ENCODE measurements at regions not wholly inside any gene's neighbourhood (a gene's known extent, or its start where the extent isn't known, plus 50 kb on each side); places are given as distances from the start of the nearest gene placed in this dataset.
"Not testable (repeated sequence)": the region's sequence is repeated elsewhere in the genome, so short reads cannot be mapped to it uniquely, and the experiment has no call there.

GRCh38 chr1:67907467-67907866, 74.2 kb upstream of the GNG12 start:
- peak; percentile 53 for DNase-seq (ENCODE audit: low read depth)

DNA sequence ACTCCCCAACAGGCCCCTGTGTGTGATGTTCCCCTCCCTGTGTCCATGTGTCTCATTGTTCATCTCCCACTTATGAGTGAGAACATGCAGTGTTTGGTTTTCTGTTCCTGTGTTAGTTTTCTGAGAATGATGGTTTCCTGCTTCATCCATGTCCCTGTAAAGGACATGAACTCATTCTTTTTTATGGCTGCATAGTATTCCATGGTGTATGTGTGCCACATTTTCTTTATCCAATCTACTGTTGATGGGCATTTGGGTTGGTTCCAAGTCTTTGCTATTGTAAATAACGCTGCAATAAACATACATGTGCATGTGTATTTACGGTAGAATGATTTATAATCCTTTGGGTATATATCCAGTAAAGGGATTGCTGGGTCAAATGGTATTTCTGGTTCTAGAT, 72.7 kb upstream of the GNG12 start:
- not testable (repeated sequence) for DNase-seq (ENCODE audit: low read depth)

GRCh38 chr1:67902546-67903223, 69.4 kb upstream of the GNG12 start:
- not testable (repeated sequence) for DNase-seq (ENCODE audit: low read depth)

DNA sequence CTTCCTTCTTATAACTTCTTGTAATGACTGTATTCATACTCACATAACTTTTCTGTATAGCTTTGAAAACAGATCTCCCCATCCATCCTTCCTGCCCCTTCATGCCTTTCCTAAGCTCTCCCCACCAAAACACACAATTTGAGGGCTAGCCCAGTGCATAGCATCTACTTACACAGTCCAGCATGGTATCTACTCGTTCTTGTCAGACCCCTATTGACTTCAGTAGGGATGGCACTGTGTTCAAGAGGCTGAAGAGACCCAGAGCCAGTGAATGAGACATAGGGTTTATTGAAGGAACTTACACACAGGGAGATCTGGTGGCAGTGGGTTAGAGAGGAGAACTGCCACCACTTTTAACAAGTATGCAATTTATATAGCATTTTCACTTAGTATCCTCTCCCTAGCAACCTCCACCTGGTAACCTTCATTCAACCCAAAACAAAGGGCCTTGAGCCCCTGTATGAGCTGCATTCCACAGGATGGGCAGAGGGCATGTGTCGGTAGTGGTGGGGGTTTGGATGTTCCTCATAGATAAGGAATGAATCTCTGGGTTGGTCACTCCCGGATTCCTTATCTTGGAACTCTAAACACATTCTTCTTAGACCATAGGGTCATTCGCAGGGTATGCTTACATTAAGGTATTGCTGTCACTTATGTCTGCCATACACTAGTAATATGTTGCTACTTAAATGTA, 64.9 kb upstream of the GNG12 start:
- DNase-seq (ENCODE audit: low read depth) = peak; percentile 46

GRCh38 chr1:67897270-67897949, 64.1 kb upstream of the GNG12 start:
- DNase-seq (ENCODE audit: low read depth) = no peak

- DNase-seq (ENCODE audit: low read depth) = no peak
Measured at GRCh38 chr1:67896826-67897225, 63.6 kb upstream of the GNG12 start.

- no peak for DNase-seq (ENCODE audit: low read depth)
Measured at GRCh38 chr1:67894981-67895735, 61.9 kb upstream of the GNG12 start.

GRCh38 chr1:67893126-67893495, 59.8 kb upstream of the GNG12 start:
- DNase-seq (ENCODE audit: low read depth) = no peak

GRCh38 chr1:67892476-67893125, 59.3 kb upstream of the GNG12 start:
- DNase-seq (ENCODE audit: low read depth) = no peak

DNA sequence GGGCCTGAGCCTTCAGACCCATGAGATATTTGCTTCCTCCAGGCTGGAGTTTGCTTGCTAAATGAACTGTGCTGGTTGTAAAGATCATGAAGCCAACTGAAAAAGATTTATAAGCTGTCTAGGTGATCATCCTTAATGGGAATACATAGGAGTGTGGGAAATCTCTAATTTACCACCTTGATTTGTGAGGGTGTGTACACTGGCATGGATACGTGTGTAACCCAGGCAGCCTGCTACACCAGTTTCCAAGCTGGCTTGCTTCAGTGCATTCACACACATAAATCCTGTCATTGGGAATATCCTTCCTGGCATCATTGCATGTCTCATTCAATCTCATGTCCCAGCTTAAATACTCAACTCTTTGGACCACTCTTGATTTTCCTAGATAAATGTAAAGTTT, 57.6 kb upstream of the GNG12 start:
- DNase-seq (ENCODE audit: low read depth) = no peak

- DNase-seq (ENCODE audit: low read depth) = peak; percentile 95
Measured at GRCh38 chr1:67889953-67890567, 56.8 kb upstream of the GNG12 start.

GRCh38 chr1:67889466-67889865, 56.2 kb upstream of the GNG12 start:
- DNase-seq (ENCODE audit: low read depth) = no peak

GRCh38 chr1:67888216-67889106, 55.2 kb upstream of the GNG12 start:
- peak; percentile 78 for DNase-seq (ENCODE audit: low read depth)

DNA sequence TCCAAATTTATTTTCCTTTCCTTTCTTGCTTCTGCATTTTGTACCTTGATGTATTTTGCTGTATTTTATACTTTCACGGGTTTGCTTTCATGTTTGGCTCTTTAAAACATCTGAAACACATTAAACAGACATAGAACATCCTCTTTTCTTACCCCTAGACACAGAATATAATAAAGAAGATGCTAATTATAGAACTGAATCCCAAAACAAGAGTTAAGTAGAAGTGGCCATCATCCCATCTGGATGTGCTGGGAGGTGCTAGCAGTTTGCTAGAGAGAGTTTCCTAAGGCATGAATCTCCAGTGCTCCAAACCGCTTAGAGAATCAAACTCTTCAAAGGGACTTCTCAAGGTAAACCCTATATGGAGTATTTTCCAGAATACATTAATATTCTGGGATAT, 53.9 kb upstream of the GNG12 start:
- DNase-seq (ENCODE audit: low read depth) = no peak

DNA sequence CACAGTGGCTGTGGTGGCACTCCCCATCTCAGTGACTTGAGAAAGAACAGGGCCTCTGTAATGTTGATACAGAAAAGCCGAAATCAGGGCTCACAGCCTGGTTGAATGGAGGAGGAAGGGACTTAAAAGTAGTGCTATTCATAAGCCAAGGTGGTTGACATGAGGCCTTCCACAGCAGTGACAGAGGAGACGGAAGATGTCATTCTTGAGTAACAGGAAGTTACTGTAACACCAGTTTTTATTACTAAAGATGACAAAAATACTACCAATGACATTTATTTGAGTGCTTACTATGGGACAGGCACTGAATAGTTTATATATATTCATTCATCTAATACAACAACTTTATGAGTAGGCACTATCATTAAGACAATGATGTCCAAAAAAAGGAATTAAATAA, 52.8 kb upstream of the GNG12 start:
- no peak for DNase-seq (ENCODE audit: low read depth)

- peak; percentile 83 for DNase-seq (ENCODE audit: low read depth)
Measured at GRCh38 chr1:67883069-67883468, 49.8 kb upstream of the GNG12 start.

All from Daoy (cell line).